Fibroblast of lung (primary cell): ENCODE measurements at regions not wholly inside any gene's neighbourhood (a gene's known extent, or its start where the extent isn't known, plus 50 kb on each side); places are given as distances from the start of the nearest gene placed in this dataset.

Experiments
- CTCF ChIP-seq, 2 donors: IDR thresholded peaks in 1 of 2; conservative IDR thresholded peaks in 1 of 2; 1 replicate in 1 of 2; 2 replicates in 1 of 2; pipeline ENCODE4 v1.5.1; 2011 to 2012; ENCODE audit warnings: low read length in 2 of 2, control low read depth in 1 of 2, inconsistent platforms in 1 of 2, low read depth in 1 of 2, mild to moderate bottlenecking in 1 of 2
- EZH2 ChIP-seq: IDR thresholded peaks from 2 replicates; pipeline ENCODE4 v1.5.1; 2012; ENCODE audit warnings: low read length, control low read depth, mild to moderate bottlenecking; ENCODE audit errors: missing control alignments

GRCh38 chr12:77575376-77575919 lies 255.2 kb upstream of the NAV3 start:
- TF ChIP-seq EZH2 (no peak), CTCF (conservative IDR thresholded peaks at IDR 0.05 in 1 of 2, IDR thresholded peaks at IDR 0.05 in 1 of 2; ENCODE audit: low read depth in 1 of 2, low read length in 2 of 2) (no peak)
